H9 (cell line): ENCODE measurements at regions not wholly inside any gene's neighbourhood (a gene's known extent, or its start where the extent isn't known, plus 50 kb on each side); places are given as distances from the start of the nearest gene placed in this dataset.

ENCODE experiments used
- DNase-seq: peaks from one replicate; pipeline ENCODE4 v3.0.0-alpha.2; 2017
- H2AFZ ChIP-seq: one replicate; pipeline ENCODE4 v1.6.1; 2013; ENCODE audit warnings: mild to moderate bottlenecking, low read length, control low read depth, moderate library complexity
- H2AK5ac ChIP-seq: 2 replicates; pipeline ENCODE4 v1.6.1; 2013; ENCODE audit warnings: low read length, control low read depth, mixed read lengths; ENCODE audit not compliant: insufficient read length
- H2BK120ac ChIP-seq: one replicate; pipeline ENCODE4 v1.6.1; 2013; ENCODE audit warnings: low read depth, mild to moderate bottlenecking, low read length, control low read depth, inconsistent platforms; ENCODE audit not compliant: poor library complexity, severe bottlenecking
- H2BK12ac ChIP-seq: 2 replicates; pipeline ENCODE4 v1.6.1; 2013; ENCODE audit warnings: low read length, control low read depth, mixed read lengths, low read depth; ENCODE audit not compliant: insufficient read length
- H2BK15ac ChIP-seq: 2 replicates; pipeline ENCODE4 v1.6.1; 2013; ENCODE audit warnings: low read depth, low read length, control low read depth
- H2BK20ac ChIP-seq: one replicate; pipeline ENCODE4 v1.6.1; 2013; ENCODE audit warnings: low read depth, mild to moderate bottlenecking, low read length, control low read depth, inconsistent platforms; ENCODE audit not compliant: poor library complexity, severe bottlenecking
- H2BK5ac ChIP-seq: 2 replicates; pipeline ENCODE4 v1.6.1; 2013; ENCODE audit warnings: low read length, control low read depth, mixed read lengths; ENCODE audit not compliant: insufficient read length
- H3K14ac ChIP-seq: 2 replicates; pipeline ENCODE4 v1.6.1; 2013; ENCODE audit warnings: low read length, control low read depth; ENCODE audit not compliant: insufficient read depth
- H3K18ac ChIP-seq: 2 replicates; pipeline ENCODE4 v1.6.1; 2013; ENCODE audit warnings: low read depth, mild to moderate bottlenecking, mixed read lengths, low read length, control low read depth; ENCODE audit not compliant: insufficient read length
- H3K23ac ChIP-seq: 2 replicates; pipeline ENCODE4 v1.6.1; 2013; ENCODE audit warnings: low read length, control low read depth, mixed read lengths, low read depth; ENCODE audit not compliant: insufficient read length
- H3K23me2 ChIP-seq: 2 replicates; pipeline ENCODE4 v1.6.1; 2013; ENCODE audit warnings: low read depth, mild to moderate bottlenecking, mixed read lengths, low read length, control low read depth; ENCODE audit not compliant: insufficient read length, poor library complexity, severe bottlenecking
- H3K27ac ChIP-seq: 2 replicates; pipeline ENCODE4 v1.5.1; 2013; ENCODE audit warnings: low read length, control low read depth, mixed read lengths, low read depth; ENCODE audit not compliant: insufficient read length
- H3K27me3 ChIP-seq: 2 replicates; pipeline ENCODE4 v1.6.1; 2013; ENCODE audit warnings: low read length, control low read depth, inconsistent platforms; ENCODE audit not compliant: insufficient read depth
- H3K4ac ChIP-seq: 2 replicates; pipeline ENCODE4 v1.6.1; 2013; ENCODE audit warnings: low read depth, mild to moderate bottlenecking, control low read depth, inconsistent platforms, low read length, moderate library complexity
- H3K4me1 ChIP-seq: 2 replicates; pipeline ENCODE4 v1.6.1; 2013; ENCODE audit warnings: low read length, control low read depth, inconsistent platforms; ENCODE audit not compliant: insufficient read depth
- H3K4me2 ChIP-seq: 2 replicates; pipeline ENCODE4 v1.6.1; 2013; ENCODE audit warnings: low read length, control low read depth, mixed read lengths; ENCODE audit not compliant: insufficient read length, insufficient read depth
- H3K56ac ChIP-seq: 2 replicates; pipeline ENCODE4 v1.6.1; 2013; ENCODE audit warnings: low read depth, mild to moderate bottlenecking, mixed read lengths, low read length, control low read depth; ENCODE audit not compliant: insufficient read length
- H3K79me1 ChIP-seq: 2 replicates; pipeline ENCODE4 v1.6.1; 2013; ENCODE audit warnings: low read depth, mild to moderate bottlenecking, moderate library complexity, low read length, control low read depth, inconsistent platforms; ENCODE audit not compliant: insufficient read depth, poor library complexity, severe bottlenecking
- H3K79me2 ChIP-seq: 2 replicates; pipeline ENCODE4 v1.6.1; 2013; ENCODE audit warnings: low read length, control low read depth, inconsistent platforms; ENCODE audit not compliant: insufficient read depth
- H3K9ac ChIP-seq: 2 replicates; pipeline ENCODE4 v1.6.1; 2013; ENCODE audit warnings: low read length, control low read depth, mixed read lengths; ENCODE audit not compliant: insufficient read length; ENCODE audit errors: extremely low read depth
- H3K9me3 ChIP-seq: one replicate; pipeline ENCODE4 v1.6.1; 2013; ENCODE audit warnings: low read depth, low read length, inconsistent platforms; ENCODE audit not compliant: control insufficient read depth
- H3T11ph ChIP-seq: one replicate; pipeline ENCODE4 v1.6.1; 2013; ENCODE audit warnings: mild to moderate bottlenecking, low read length, control low read depth, inconsistent platforms
- H4K20me1 ChIP-seq: one replicate; pipeline ENCODE4 v1.6.1; 2013; ENCODE audit not compliant: control insufficient read depth, insufficient read length, insufficient read depth
- H4K5ac ChIP-seq: 2 replicates; pipeline ENCODE4 v1.6.1; 2013; ENCODE audit warnings: low read depth, mild to moderate bottlenecking, mixed read lengths, low read length, control low read depth; ENCODE audit not compliant: insufficient read length
- H4K8ac ChIP-seq: replicated peaks from 2 replicates; pipeline ENCODE4 v1.6.1; 2013; ENCODE audit warnings: low read length, control low read depth, mixed read lengths, low read depth; ENCODE audit not compliant: insufficient read length
- H4K91ac ChIP-seq: 2 replicates; pipeline ENCODE4 v1.6.1; 2013; ENCODE audit warnings: low read depth, mild to moderate bottlenecking, moderate library complexity, mixed read lengths, low read length, control low read depth; ENCODE audit not compliant: insufficient read length
- H3K27ac Mint-ChIP-seq, 3 experiments: 2 replicates in 2 of 3; 3 replicates in 1 of 3; pipeline ENCODE4 v1.8.0; 2020 to 2021; ENCODE audit warnings: mixed read lengths in 3 of 3, mild to moderate bottlenecking in 1 of 3, moderate library complexity in 1 of 3
- H3K27me3 Mint-ChIP-seq: 2 replicates; pipeline ENCODE4 v1.8.0; 2021; ENCODE audit warnings: low read depth, mild to moderate bottlenecking, moderate library complexity, mixed read lengths
- H3K36me3 Mint-ChIP-seq, 3 experiments: 2 replicates in 2 of 3; 3 replicates in 1 of 3; pipeline ENCODE4 v1.8.0; 2020 to 2021; ENCODE audit warnings: low read depth in 3 of 3, mixed read lengths in 3 of 3; ENCODE audit not compliant: insufficient read depth in 1 of 3
- H3K4me1 Mint-ChIP-seq, 2 experiments: 2 replicates each; pipeline ENCODE4 v1.8.0; 2020; ENCODE audit warnings: mixed read lengths in 2 of 2
- H3K4me3 Mint-ChIP-seq, 2 experiments: 2 replicates in 1 of 2; 3 replicates in 1 of 2; pipeline ENCODE4 v1.8.0; 2020 to 2021; ENCODE audit warnings: mild to moderate bottlenecking in 2 of 2, mixed read lengths in 2 of 2, moderate library complexity in 1 of 2
- H3K9me3 Mint-ChIP-seq, 2 experiments: 2 replicates in 1 of 2; 3 replicates in 1 of 2; pipeline ENCODE4 v1.8.0; 2020; ENCODE audit warnings: mild to moderate bottlenecking in 2 of 2, mixed read lengths in 2 of 2, moderate library complexity in 1 of 2
- CTCF ChIP-seq: fragments of 200-600 bp; sonication (generic); conservative IDR thresholded peaks from 3 replicates; pipeline ENCODE4 v1.8.0; 2021; ENCODE audit warnings: antibody characterized with exemption, mild to moderate bottlenecking
- WGBS: extraction: QIAGEN DNeasy Blood & Tissue Kit; methylation state at CpG from one replicate; pipeline ENCODE4 v1.1.7; 2013; ENCODE audit warnings: missing lambda C conversion rate, low lambda C conversion rate, mixed read lengths; ENCODE audit not compliant: insufficient read length; ENCODE audit errors: extremely low coverage; 5-methylcytosine and 5-hydroxymethylcytosine counted together

GRCh38 chr2:65664931-65665330, 232.5 kb upstream of the SPRED2 start:
- no peak overlapping the region for H3K4me3 Mint-ChIP-seq
- no peak overlapping the region for H2BK20ac ChIP-seq

More at GRCh38 chr2:65664931-65665330, 232.5 kb upstream of the SPRED2 start:
- Histone ChIP-seq H3K27me3 (no peaks in the 10 kb centered on the region), H4K91ac (no peak overlapping the region), H3K18ac (no peak overlapping the region), H4K5ac (no peak overlapping the region), H3K27ac (no peak overlapping the region), H2BK15ac (no peak overlapping the region), H3K14ac (no peak overlapping the region), H2BK5ac (no peak overlapping the region), H3K23ac (no peak overlapping the region), H2AFZ (no peak overlapping the region), H3K9ac (no peak overlapping the region), H3K9me3 (peaks cover 10% of the 10 kb centered on the region), H2BK12ac (no peak overlapping the region), H3K4me2 (no peak overlapping the region), H2AK5ac (no peak overlapping the region), H3K56ac (no peak overlapping the region), H3K23me2 (no peaks in the 10 kb centered on the region), H4K20me1 (no peaks in the 10 kb centered on the region), H3T11ph (no peak overlapping the region), H2BK120ac (no peak overlapping the region), H3K4ac (no peak overlapping the region), H3K4me1 (no peaks in the 10 kb centered on the region; the same call in 1 of the 2 replicates), H3K79me2 (no peaks in the 10 kb centered on the region), H3K79me1 (no peaks in the 10 kb centered on the region), H4K8ac (no peak overlapping the region)
- no peak for DNase-seq
- peaks cover 5% of the 10 kb centered on the region for H3K27me3 Mint-ChIP-seq
- H3K27ac Mint-ChIP-seq: no peak overlapping the region
- peaks cover 4 to 26% (median 12%) of the 10 kb centered on the region in 3 experiments; a peak in 6 of 7 replicates for H3K36me3 Mint-ChIP-seq
- WGBS: no CpG with 5 or more reads among the region's 2 CpGs
- TF ChIP-seq CTCF: no peak
- peaks cover 18 to 26% of the 10 kb centered on the region in 2 experiments; a peak in 4 of 5 replicates for H3K9me3 Mint-ChIP-seq
- H3K4me1 Mint-ChIP-seq: peaks cover 0 to 4% of the 10 kb centered on the region in 2 experiments; a peak in 1 of 4 replicates
